Activated CD4-positive, alpha-beta T cell treated with anti-CD3 and anti-CD28 coated beads, Interleukin-2, amount 50 U/mL, for 16 hours (primary cell): ENCODE measurements at regions not wholly inside any gene's neighbourhood (a gene's known extent, or its start where the extent isn't known, plus 50 kb on each side); places are given as distances from the start of the nearest gene placed in this dataset.
A peak's percentile ranks its signal among the peaks of the same experiment; 100 is the strongest.

Experiments
- DNase-seq: peaks from one replicate; pipeline ENCODE4 v3.0.0-alpha.2; 2020

DNA sequence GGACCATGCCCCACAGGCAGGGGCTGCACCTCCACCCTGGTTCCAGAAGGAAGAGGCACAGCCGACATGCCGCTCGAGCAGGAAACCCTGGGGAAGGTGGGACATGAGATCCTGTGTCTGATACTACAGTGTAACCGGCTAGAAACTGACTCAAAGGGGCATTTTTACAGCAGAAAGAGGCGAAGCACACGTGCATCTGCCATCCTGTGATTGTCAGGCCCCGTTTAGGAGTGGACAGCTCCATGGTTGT, 62.7 kb downstream of the SIK1 start:
- DNase-seq = no peak

DNA sequence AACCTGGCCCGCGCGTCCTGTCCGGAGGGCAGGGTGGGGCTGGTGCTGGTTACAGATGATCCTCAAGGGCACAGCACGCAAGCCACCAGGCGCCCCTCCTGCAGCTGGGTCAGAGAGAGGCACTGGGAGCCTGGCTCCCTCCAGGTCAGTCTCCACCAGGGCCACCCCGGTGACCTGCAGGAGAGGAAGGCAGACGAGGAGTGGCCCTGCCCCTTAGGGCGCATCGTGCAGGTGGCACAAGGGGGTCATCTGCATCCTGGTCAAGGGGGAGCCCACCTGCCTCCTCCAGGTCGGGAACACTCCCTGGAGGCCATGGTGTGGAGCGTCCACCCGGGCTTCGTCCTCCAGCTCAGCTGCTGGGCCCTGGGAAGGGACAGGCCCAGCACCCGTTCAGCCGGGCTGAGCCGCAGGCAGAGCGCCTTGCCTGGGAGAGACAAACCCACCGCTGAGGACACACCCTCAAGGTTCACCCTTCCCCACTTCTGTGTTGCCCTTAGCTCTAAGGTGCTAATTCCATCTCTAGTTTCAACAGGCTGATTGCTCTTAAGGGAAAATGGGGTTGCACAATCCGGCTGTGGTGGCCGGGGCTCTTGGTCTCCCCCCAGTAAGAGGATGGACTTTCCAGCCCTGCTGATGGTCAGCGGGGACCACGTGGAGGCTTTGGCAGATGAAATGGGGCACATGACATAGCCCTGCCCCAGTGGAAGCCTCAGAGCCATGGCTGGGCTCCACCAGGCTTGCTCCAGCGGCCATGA, 63.2 kb downstream of the SIK1 start:
- no peak for DNase-seq

DNA sequence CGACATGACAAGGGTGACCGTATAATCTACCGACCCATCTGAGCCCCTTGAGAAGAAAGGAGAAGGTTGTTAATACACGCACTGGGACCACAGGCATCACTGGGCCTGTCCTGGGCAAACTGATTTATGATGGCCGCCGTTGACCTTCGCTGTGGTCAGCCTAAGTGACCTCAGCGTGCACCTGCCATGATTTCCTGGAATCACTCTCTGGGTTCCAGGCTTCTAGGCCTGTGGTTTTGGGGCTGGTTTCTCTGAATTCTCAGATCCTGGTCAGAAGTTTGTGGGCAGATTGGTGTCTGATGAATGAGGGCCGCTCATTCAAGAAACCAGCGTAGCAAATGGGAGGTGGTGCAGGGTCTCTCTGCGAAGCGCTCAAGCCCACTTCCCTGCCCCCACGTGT, 64.0 kb downstream of the SIK1 start:
- DNase-seq = peak; percentile 49

DNA sequence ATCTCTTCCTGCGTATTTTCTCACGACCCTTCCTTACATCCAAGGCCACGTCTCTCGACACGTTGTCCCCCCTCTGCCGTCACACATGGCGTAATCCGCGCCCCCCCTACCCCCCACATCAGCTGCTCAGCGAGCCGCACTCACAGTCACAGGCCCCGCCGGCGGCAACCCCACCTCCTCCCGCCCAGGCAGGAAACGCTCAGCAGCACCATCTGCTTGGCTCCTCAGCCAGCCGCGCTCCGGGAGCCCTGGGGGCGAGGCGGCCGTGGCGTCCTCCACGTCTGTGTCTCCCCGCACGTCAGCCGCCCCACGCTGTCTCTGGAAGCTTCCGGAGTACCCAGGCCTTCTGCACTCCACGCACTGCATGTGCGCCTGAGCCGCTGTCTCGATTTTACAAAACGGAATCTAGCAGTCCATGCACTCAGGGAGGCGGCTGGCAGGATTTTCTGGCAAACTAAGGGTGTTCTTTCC, 64.6 kb downstream of the SIK1 start:
- peak; percentile 51 for DNase-seq

DNA sequence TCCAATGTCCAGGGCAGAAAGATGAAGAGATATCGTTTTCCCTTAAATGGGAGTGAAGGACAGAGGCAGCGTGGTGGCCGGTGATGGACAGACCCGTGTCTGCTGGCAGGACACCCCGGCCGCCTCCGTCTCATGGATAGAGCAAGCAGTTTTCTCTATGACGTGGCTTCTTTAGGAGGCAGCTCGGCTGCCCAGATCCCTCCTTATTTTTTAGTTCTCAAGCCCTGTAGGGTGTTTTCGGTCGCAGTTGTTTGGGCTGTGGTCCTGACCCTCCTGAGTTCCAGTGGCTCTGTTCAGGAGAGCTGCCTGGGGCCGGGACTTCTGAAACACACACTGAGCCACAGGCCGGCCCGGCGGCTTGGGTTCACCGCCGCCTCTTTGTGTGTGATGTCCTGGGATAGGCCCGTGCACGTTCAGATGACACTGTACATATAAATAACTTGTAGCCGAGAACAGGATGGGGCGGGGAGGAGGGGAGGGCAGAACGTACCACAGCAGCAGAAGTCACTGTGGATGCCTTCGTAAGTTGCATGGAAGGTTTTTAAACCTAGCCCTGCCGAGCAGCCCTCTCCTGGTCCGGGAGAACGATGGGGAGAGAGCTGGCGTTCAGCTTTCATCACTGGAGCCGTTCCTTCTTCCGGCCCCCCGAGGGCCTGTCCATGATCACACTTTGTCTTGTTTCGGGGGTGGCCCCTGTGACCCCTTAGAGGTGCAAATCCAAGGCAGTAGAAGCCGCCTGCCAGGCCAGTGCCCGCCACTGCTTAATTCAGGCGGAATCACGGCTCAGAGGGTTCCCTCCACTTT, 65.2 kb downstream of the SIK1 start:
- DNase-seq = no peak

DNA sequence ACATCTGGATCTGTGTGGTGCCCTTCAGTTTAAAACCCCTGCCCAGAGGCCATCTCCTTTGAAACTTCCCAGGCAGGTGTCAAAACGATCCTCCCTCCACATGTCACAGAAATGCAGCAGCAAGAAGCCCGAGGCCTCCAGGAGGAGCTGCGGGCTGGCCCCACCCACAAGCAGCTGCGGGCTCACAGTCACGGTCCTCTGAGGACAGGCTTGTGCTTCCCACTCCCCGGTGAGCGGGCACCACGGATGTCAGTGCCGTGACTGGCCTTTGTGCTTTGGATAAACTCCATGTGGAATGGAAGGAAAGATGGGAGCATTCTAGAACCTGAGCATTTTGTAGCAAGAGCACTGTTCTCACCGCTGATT, 65.8 kb downstream of the SIK1 start:
- no peak for DNase-seq

DNA sequence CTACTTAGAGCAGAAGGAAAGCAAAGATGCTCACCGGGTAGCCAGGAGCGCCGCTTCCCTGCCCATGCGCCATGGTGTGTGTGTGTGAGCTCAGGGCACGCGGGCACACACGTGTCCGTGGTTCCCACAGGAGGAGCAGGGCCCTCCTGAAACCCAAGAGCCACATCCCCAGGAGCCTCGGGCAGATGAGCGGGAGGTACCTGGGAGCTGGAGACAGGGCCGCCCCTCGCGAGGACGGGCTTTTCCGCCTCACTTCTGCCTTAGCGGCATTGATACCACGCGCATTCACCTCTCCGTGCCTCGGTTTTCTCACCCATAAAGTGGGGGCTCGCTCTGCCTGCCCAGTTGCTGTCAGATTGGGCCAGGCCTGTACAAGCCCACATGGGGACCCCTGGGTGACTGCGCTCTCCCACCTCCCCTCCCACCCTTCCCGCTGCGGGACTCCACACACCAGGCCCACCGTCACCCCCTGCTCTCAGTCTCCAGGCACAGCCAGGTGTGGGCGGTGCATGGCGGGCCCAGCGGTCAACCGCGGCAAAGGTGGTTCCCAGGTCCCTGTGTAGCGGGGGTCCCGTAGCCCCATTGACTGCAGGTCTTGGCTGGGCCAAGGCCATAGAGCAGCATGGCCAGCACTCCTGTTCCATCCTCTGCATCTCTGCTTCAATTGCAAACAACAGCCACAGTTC, 66.3 kb downstream of the SIK1 start:
- no peak for DNase-seq

DNA sequence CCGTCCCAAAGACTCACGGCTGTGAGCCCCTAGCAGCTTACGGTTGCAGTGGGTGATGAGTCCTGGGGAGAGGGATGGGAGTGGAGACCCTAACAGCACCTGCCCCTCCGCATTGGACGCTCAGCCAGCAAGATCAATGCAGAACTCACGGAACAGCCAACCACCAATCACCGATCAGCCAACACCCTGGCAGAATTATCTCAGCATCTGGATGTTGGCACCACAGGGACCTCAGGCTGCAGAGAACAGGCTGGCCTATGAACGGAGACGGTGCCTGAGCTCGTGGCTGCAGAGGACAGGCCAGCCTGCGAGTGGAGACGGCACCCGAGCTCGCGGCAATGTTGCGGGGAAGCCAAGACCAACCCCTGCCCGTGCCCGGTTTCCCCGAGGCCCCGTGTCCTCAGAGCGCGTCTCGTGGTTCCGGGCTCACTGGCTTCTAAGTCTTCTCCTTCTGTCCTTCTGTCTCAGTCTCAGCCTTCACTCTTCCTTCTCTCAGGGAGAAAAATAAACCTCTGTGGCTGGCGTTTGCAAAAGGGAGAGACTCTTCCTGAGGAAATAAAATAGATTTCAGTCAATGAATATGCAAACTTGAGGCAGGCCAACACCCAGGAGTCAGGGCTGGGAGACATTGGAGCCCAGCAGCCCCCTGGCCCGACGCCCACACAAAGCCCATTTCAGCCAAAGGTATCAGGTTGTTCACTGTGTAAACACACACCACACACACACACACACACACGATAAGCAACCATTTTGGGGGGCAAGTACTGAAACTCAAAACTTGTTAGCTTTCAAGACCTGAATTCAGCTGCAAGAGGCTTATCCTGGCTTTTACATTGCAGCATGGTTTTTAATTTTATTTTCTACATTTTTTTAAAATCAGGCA, 67.8 kb downstream of the SIK1 start:
- no peak for DNase-seq

DNA sequence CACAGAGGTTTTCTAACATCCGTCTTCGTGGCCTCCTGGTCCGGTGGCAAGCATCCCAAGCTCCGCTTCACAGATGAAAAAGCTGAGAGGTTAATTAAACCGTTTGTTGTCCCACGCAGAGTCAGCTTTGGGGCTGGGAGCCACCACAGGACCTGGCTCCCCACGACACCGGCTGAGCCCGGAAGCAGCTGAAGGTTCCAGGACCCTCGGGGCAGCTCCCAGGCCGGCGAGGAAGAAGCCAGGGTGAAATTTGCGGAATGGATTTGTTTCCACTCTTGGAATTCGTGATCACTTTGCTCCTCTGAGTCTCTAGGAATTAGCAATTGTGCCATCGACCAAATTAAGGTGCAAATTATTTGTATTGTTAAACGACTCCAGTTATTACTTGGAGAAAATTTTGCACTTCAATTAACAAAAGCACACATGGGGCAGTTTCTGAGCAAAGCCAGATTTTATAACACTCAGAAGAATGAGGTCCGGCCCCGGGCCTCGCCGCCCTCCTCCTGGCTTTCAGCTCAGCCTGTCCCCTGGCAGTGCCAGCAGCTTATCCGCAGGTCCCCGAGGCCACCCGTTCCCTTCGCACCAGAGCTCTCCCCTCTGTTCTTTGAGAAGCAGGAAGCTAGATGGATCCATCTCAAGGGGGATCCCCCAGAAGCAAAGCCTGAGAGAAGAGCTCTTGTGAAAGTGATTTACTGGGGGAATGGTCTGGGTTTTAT, 69.1 kb downstream of the SIK1 start:
- DNase-seq = no peak

DNA sequence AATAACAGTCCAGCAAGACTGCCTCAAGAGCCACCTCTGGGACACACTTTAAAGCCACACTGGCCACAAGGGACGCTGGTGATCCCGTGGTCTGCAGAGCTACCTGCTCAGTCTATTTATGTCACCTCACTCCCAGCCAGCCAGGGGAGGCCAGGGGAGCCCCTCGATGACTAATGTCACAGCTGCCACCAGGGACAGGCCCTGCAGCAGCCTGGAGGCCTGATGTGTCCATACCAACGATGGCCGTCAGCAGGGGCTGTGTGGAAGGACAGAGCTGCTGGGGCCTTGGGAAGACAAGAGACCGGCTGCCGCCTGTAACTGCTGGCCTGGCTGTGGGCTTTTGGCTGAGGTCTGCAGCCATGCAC, 71.0 kb downstream of the SIK1 start:
- no peak for DNase-seq

DNA sequence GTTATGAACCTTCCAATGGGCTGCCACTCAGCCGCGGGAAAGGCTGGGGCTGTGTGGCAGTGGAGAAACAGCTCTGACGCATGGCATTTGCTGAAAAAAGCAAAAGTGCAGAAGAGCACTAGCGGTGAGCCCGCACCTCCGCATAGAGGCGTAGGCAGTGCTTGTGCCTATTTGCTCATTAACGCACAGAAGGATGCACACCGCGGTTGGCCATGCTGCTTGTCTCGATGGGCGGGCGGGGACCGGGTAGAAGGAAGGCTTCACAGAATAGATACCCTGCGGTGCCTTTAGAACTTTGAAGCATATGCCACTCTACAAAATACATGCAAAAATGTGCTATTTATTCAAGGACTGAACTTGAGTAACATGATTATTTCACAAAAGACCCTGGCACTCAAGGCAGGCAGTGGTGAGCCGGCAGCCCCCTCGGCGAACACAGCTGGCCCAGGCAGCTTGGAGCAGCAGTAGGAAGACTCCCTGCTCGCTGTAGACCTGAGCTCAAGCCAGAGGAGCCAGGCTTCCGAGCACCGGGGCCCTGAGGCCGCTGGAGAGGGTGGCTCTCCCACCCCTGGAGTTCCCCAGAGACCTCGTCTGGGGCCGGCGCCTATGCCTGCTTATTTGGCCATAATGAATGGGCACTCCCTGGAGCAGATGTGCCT, 71.5 kb downstream of the SIK1 start:
- no peak for DNase-seq

DNA sequence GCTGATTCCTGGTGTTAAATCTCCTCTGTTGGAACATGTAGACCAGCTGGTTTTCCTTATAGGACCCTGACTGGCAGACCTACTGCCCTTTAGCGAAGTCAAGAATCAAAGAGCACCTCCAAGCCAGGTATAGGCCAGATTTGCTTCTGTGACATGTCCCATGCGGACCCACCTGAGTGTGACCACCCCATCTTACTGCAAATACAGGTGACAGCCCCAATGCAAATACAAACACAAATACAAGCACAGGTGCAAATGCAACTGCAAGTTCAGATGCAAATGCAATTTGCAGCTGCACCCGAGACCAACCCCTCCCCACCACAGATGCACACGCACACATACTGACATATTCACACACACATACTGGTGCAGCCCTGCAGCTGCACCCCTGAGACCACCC, 72.3 kb downstream of the SIK1 start:
- no peak for DNase-seq

DNA sequence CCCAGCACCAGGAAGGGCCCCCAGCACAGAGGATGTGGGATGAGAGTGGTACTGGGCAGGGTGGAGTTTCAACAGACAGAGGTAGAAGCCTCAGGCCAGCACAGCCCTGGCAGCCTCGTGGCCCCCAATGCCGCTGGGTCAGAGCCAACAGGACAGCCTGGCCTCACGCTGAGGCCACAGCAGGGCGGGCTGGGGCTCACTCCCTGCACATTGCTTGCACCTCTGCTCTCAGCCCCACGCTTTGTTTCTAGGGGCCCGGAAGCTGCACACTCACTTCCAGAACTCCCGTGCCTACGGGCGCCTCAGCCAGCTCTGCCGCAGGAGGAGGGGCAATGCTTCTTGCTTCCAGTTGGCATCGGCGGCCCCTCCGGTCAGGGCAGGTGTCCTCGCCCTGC, 72.9 kb downstream of the SIK1 start:
- no peak for DNase-seq

DNA sequence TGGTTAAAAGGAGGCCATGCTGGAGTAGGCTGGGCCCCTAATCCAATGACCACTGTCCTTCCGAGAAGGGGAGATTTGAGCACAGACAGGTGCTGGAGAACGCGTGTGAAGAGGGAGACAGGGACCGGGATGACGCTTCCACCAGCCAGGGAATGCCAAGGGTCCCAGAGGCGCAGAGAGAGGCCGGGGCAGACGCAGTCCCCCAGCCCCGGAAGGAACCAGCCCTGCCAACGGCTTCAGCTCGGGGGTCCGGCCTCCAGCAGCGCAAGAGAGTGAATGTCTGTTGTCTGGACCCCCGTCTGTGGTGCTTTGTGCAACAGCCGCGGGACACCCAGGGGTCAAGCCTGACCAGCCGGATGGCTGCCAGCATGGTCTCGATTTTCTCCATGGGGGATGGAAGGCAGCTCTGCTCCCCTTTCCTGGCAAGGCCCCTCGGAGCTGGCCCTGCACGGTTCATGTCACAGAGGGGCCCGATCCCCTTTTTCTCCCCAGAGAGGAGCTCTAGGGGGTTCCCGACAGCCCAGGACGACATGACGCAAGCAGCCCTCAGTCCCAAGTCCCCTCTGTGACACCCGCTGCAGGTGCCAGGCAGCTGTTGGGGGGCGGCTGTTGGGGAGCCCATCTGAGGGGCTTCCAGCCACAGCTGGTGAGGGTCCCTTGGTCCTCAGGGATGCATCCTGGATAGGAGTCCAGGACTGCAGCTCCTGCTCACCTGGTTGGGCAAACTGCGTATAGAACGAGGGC, 73.5 kb downstream of the SIK1 start:
- DNase-seq = no peak

DNA sequence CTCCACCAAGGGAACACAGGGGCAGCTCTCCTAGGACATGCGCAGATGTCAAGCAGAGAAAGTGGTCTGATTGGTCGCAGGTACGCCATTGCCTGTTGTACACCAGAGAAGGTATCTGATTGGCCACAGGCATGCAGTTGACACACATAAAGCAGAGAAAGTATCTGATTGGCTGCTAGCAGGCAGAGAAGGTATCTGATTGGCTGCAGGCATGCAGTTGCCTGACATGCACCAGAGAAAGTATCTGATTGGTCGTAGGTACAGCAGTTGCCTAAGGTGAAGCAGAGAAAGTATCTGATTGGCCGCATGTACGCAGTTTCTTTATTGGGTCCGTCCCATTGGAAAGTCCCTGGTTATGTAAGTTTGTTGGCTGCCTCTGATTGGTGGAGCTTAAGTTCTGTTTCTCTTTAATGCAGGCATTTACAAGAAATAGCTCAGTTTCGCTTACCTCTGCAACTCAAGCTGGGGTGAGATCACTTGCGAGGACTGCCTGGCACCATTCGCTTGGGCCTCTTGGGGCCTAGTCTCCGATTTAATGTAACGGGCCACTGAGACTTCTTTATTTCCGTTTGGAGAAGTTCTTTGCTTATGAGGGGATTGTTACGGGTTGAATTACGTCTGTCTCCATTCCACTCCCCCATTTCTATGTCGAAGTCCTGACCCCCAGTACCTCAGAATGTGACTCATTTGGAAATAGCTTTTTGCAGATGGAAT, 74.2 kb downstream of the SIK1 start:
- DNase-seq = peak; percentile 56

DNA sequence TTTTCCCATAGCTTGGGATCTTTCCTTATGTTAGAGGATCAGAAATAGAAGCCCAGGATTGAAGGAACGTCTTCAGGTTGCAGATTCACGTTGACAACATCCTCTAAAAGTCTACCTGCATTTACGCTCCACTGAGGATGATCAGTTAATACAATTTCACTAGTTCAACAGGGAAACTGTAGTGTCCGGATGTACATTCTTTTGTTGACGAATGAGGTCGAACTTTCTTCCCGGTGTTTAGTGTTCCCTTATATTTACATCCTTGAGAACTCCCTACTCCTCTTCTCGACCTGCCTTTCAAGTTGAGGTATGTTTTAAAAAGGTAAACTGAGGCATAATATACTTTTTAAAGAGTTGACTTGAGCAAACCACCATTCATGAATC, 74.8 kb downstream of the SIK1 start:
- no peak for DNase-seq

DNA sequence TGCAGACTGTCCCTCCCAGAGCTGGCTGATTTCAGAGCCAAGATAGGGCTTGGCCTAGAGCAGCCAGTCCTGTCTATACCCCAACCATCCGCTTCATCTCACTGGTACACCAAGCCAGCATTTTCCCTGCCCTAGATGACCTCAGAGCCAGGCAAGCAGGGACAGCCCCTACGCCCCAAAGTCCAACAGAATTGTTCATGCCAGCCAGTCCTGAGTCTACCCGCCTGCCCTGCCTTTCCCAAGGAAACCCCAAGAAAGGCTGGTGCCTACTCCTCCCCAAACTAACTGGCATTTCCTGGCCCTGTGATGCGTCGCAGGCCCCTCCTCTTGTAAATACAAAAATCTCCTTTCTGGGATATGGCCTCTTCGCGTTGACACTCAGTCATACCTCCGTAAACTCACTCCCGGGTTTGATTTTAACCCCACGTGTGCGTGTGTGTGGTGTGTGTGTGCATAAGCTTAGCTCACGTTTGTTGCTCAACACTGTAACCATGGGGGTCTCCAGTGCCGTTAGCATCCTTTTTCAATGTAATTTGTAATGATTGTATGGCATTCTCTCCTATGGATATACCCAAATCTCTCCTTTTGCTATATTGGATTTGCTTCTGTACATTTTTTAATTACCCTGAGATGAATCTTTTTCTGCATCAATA, 75.3 kb downstream of the SIK1 start:
- no peak for DNase-seq

DNA sequence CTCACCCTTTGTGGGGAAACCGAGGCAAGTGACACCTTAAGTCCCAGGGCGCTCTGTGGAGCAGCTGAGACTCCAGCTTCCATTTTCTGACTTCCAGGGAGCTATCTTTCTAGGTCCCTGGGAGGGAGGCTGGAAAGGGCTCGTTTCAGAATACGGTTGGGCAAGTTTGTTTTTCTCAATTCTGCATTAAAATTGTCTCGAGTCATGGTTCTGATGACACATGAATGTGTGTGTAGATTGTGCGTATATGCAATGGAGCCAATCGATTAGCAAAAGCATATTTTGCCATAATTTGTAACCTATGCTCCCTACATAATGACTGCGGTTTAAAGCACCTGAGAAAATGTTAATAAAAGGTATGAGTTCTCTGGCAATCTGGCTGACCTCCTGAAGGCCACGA, 77.3 kb downstream of the SIK1 start:
- no peak for DNase-seq

DNA sequence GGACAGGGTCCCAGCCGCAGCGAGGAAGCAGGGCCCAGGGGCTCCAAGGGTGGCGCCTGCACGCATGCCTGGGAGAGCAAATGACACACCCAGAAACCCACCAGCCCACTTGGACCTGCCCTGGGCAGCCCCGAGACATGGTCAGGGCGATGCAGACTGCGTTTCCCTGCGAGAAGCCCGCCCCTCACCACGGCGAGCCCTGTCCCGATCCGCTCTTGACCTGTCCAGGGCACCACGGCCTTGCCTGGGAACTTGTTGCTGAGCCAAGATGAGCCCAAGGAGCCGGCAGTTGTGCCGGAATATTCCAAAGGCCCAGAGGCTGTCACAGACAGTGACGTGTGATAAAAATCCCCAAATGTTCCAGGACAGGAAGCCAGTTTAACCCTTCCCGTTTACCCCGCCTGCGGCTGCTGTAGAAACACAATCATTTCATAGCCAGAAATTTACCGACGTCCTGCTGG, 78.1 kb downstream of the SIK1 start:
- DNase-seq = no peak

DNA sequence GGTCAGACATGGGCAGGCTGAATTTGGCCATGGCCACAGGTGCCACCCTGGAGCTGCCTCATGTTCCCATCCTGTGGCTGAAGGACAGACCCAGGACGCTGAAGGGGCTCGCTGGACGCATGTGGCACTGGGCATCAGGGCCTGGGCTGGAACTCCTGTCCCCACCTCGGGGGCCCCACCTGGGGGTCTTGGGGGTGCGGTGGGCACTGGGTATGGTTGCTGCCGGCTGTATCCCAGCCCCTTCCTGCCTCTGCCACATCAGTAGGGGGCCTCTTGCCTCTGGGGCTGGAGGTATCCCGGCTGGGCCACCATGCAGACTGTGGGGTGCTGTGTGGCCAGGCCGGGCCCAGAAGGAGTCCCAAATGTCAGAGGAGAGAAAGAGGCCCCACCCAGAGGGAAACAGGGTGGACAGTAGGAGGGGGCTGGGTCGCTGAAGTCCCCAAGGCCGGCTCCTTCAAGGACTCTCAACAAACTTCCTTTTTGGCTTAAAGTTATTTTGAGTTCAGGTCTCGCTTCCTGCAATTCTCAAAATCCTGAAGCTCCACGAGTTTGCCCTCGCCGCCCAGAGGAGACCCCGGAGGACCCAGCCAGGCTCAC, 78.7 kb downstream of the SIK1 start:
- no peak for DNase-seq
